HG03025 (cell line): ENCODE measurements at regions not wholly inside any gene's neighbourhood (a gene's known extent, or its start where the extent isn't known, plus 50 kb on each side); places are given as distances from the start of the nearest gene placed in this dataset.
"Not testable (repeated sequence)": the region's sequence is repeated elsewhere in the genome, so short reads cannot be mapped to it uniquely, and the experiment has no call there.

Source experiments
- ATAC-seq: cut with Tn5 transposase; IDR thresholded peaks from one replicate; pipeline ENCODE4 v1.9.1; 2021; ENCODE audit warnings: mild to moderate bottlenecking, moderate library complexity; ENCODE audit not compliant: unreplicated experiment, low FRiP score

- no peak for ATAC-seq
Measured at GRCh38 chr10:65235846-65236245, 1690.0 kb upstream of the LRRTM3 start.

DNA sequence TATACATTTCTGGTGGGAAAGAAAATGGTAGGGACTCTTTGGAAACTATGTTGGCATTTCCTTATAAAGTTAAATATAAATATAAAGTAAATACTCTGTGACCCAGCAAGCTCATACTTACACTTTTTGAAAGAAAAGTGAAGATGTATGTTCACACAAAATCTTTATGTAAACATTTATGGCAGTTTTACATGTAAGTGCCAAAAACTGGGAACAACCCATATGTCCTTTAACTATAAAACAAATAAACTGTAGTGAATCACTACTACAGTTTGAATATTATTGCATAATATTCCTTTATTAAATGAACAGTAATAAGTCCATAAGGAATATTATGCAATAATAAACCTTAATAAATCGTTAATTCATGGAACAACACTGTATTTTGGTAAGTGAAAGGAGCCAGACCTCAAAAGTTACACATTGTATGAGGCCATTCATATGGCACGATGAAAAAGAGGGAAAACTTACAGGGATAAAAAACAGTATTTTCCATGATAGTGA, 1660.3 kb upstream of the LRRTM3 start:
- ATAC-seq, result no peak

DNA sequence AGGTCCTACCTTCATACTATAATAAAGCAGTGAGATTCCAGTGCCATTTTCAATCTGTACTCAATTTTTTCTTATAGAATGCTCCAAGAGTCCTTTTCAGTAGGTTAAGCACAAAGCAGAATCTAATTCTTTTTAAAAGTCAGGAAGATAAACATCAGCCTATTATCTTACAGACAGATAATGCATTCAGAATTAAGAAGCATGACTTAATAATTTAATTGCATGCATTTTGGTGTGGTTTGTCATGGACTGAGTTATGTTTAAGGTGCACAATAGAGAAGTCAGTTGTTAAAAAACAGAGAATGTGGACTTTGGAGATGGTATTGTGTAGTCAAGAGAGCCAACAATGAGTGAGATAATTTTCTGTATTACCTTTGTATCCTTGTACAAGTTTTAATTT, 1656.3 kb upstream of the LRRTM3 start:
- ATAC-seq, result not testable (repeated sequence)

GRCh38 chr10:65270969-65271368, 1654.9 kb upstream of the LRRTM3 start:
- no peak for ATAC-seq

GRCh38 chr10:65273115-65273514, 1652.7 kb upstream of the LRRTM3 start:
- ATAC-seq, result no peak

DNA sequence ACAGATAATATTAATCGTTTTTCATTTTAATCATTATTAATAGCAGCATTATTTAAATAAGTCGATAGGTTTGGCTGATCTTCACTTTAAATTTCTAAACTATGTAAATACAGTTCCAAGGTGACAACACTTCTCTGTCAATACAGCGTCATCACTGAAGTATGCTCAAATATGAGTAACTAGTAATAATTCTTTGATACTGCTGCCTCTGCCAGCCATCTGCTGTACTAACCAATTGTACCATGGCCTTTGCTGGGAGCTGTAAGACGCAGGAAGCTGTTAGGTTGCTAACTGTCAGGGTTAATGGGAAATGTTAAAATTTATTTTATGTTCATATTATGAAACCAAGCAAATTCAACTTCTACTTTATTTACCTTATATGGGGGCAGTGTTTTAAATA, 1650.5 kb upstream of the LRRTM3 start:
- no peak for ATAC-seq

DNA sequence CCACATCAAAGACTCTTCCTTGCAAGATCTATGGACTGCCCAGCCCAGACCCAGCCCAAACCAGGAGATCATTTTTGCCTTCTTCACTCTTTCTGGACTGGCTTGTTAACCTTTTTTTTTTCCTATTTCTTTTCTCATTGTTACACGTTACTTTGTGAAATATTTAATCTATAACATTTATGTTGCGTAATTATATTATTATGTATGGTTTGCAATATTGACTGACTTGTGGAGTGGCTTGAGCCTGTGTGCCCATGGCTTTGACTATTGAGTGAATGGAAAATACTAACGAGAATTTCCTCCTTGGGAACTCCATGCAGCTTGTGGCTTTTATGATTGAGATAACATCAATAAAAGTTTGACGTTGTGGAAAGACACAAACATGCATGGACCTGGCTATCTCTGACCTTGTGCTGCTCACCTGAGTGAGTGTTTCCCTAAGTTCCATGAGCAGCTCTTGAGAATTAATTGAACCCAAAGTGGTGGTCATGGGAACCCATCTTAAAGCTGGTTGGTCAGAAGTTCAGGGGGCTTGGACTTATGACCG, 1641.3 kb upstream of the LRRTM3 start:
- ATAC-seq, result no peak

DNA sequence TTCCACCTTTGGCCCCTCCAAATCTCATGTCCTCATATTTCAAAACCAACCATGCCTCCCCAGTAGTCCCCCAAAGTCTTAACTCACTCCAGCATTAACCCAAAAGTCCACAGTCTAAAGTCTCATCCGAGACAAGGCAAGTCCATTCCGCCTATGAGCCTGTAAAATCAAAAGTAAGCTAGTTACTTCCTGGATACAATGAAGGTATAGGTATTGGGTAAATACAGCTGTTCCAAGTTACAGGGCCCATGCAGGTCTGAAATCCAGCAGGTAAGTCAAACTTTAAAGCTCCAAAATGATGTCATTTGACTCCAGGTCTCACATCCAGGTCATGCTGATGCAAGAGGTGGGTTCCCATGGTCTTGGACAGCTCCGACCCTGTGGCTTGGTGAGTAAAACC, 1640.1 kb upstream of the LRRTM3 start:
- ATAC-seq, result not testable (repeated sequence)

- no peak for ATAC-seq
Measured at GRCh38 chr10:65291286-65291685, 1634.5 kb upstream of the LRRTM3 start.

DNA sequence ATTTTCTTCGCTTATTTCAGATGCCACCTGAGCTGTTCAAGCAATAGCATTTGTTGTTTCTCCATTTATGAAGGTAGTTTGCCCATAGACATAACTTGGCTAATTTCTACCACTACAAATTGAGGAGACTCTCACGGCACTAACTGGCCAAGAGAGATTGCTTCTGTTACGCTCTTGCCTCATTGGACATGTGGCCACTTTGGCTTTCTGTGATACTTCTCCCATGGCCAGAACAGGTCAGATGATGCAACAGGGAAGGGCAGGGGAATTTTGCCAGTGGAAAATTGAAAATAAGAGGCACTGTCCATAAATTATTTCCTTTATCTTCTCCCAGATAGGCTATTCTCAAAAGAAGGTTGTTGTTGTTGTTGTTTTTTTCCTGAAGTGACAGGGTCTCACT, 1633.3 kb upstream of the LRRTM3 start:
- no peak for ATAC-seq

DNA sequence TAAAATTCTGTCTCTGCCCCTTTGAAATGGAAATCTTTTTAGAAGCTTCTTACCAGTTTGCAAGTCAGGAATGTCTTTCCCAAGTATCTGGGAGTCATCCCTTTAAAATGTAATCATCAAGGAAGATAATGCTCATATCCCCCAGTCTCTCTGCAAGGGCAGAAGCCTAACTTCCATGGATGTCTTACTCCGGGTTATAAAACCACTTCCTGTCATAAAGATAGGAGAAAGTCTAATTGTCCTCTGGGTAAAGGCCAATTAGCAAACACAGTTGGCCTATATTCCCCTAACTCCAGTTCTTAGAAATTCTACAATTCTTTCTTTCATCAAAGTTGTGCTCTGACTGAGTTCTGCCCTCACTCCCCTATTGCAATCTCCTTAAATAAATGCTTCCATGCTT, 1631.5 kb upstream of the LRRTM3 start:
- no peak for ATAC-seq

DNA sequence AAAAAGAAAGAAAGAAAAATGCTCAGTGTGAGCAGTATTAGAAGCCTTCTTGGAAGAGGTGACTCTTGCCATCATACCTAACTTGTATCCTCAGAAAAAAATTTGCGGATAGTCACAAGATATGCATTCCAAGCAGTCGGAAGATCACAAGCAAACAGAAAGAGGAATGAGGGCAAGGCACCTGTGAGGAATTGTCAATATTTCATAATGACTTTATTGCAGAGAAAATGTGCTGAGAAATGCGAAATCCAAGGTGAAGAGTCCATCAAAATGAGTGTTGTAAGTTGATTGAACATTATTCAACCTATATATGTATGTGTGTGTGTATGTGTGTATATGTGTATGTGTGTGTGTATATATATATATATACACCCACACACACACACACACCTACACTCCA, 1624.7 kb upstream of the LRRTM3 start:
- no peak for ATAC-seq

DNA sequence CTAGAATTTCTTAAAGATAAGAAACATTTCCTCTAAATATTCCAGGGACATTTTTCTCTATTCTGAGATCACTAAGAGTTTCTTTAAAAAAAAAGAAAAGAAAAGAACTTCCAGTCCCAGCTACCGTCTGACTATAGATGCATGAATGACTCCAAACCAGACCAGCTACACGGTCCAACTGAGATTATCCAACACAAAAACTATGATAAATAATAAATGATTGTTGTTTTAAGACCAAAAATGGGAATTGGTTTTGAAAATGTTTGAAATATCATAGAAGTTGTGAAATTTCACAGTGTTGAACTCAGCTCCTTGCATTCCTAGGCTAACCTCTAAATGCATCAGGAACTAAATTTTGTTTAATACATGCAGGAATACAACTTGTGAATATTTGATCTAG, 1619.6 kb upstream of the LRRTM3 start:
- no peak for ATAC-seq

- no peak for ATAC-seq
Measured at GRCh38 chr10:65312876-65313275, 1613.0 kb upstream of the LRRTM3 start.

- ATAC-seq, result no peak
Measured at GRCh38 chr10:65313406-65313805, 1612.4 kb upstream of the LRRTM3 start.

GRCh38 chr10:65314253-65314652, 1611.6 kb upstream of the LRRTM3 start:
- no peak for ATAC-seq

GRCh38 chr10:65319493-65319892, 1606.3 kb upstream of the LRRTM3 start:
- no peak for ATAC-seq

- no peak for ATAC-seq
Measured at GRCh38 chr10:65320236-65321026, 1605.4 kb upstream of the LRRTM3 start.

GRCh38 chr10:65323802-65324201, 1602.0 kb upstream of the LRRTM3 start:
- no peak for ATAC-seq

- no peak for ATAC-seq
Measured at GRCh38 chr10:65325913-65326312, 1599.9 kb upstream of the LRRTM3 start.

- no peak for ATAC-seq
Measured at GRCh38 chr10:65328486-65328885, 1597.3 kb upstream of the LRRTM3 start.

GRCh38 chr10:65335311-65335710, 1590.5 kb upstream of the LRRTM3 start:
- ATAC-seq, result no peak
